H9 (cell line): ENCODE measurements at regions not wholly inside any gene's neighbourhood (a gene's known extent, or its start where the extent isn't known, plus 50 kb on each side); places are given as distances from the start of the nearest gene placed in this dataset.

Experiments used
- DNase-seq: peaks from one replicate; pipeline ENCODE4 v3.0.0-alpha.2; 2017
- H2AFZ ChIP-seq: one replicate; pipeline ENCODE4 v1.6.1; 2013; ENCODE audit warnings: mild to moderate bottlenecking, low read length, control low read depth, moderate library complexity
- H2AK5ac ChIP-seq: 2 replicates; pipeline ENCODE4 v1.6.1; 2013; ENCODE audit warnings: low read length, control low read depth, mixed read lengths; ENCODE audit not compliant: insufficient read length
- H2BK120ac ChIP-seq: one replicate; pipeline ENCODE4 v1.6.1; 2013; ENCODE audit warnings: low read depth, mild to moderate bottlenecking, low read length, control low read depth, inconsistent platforms; ENCODE audit not compliant: poor library complexity, severe bottlenecking
- H2BK12ac ChIP-seq: 2 replicates; pipeline ENCODE4 v1.6.1; 2013; ENCODE audit warnings: low read length, control low read depth, mixed read lengths, low read depth; ENCODE audit not compliant: insufficient read length
- H2BK15ac ChIP-seq: 2 replicates; pipeline ENCODE4 v1.6.1; 2013; ENCODE audit warnings: low read depth, low read length, control low read depth
- H2BK20ac ChIP-seq: one replicate; pipeline ENCODE4 v1.6.1; 2013; ENCODE audit warnings: low read depth, mild to moderate bottlenecking, low read length, control low read depth, inconsistent platforms; ENCODE audit not compliant: poor library complexity, severe bottlenecking
- H2BK5ac ChIP-seq: 2 replicates; pipeline ENCODE4 v1.6.1; 2013; ENCODE audit warnings: low read length, control low read depth, mixed read lengths; ENCODE audit not compliant: insufficient read length
- H3K14ac ChIP-seq: 2 replicates; pipeline ENCODE4 v1.6.1; 2013; ENCODE audit warnings: low read length, control low read depth; ENCODE audit not compliant: insufficient read depth
- H3K18ac ChIP-seq: 2 replicates; pipeline ENCODE4 v1.6.1; 2013; ENCODE audit warnings: low read depth, mild to moderate bottlenecking, mixed read lengths, low read length, control low read depth; ENCODE audit not compliant: insufficient read length
- H3K23ac ChIP-seq: 2 replicates; pipeline ENCODE4 v1.6.1; 2013; ENCODE audit warnings: low read length, control low read depth, mixed read lengths, low read depth; ENCODE audit not compliant: insufficient read length
- H3K23me2 ChIP-seq: 2 replicates; pipeline ENCODE4 v1.6.1; 2013; ENCODE audit warnings: low read depth, mild to moderate bottlenecking, mixed read lengths, low read length, control low read depth; ENCODE audit not compliant: insufficient read length, poor library complexity, severe bottlenecking
- H3K27ac ChIP-seq: 2 replicates; pipeline ENCODE4 v1.5.1; 2013; ENCODE audit warnings: low read length, control low read depth, mixed read lengths, low read depth; ENCODE audit not compliant: insufficient read length
- H3K27me3 ChIP-seq: 2 replicates; pipeline ENCODE4 v1.6.1; 2013; ENCODE audit warnings: low read length, control low read depth, inconsistent platforms; ENCODE audit not compliant: insufficient read depth
- H3K4ac ChIP-seq: 2 replicates; pipeline ENCODE4 v1.6.1; 2013; ENCODE audit warnings: low read depth, mild to moderate bottlenecking, control low read depth, inconsistent platforms, low read length, moderate library complexity
- H3K4me1 ChIP-seq: 2 replicates; pipeline ENCODE4 v1.6.1; 2013; ENCODE audit warnings: low read length, control low read depth, inconsistent platforms; ENCODE audit not compliant: insufficient read depth
- H3K4me2 ChIP-seq: 2 replicates; pipeline ENCODE4 v1.6.1; 2013; ENCODE audit warnings: low read length, control low read depth, mixed read lengths; ENCODE audit not compliant: insufficient read length, insufficient read depth
- H3K56ac ChIP-seq: 2 replicates; pipeline ENCODE4 v1.6.1; 2013; ENCODE audit warnings: low read depth, mild to moderate bottlenecking, mixed read lengths, low read length, control low read depth; ENCODE audit not compliant: insufficient read length
- H3K79me1 ChIP-seq: 2 replicates; pipeline ENCODE4 v1.6.1; 2013; ENCODE audit warnings: low read depth, mild to moderate bottlenecking, moderate library complexity, low read length, control low read depth, inconsistent platforms; ENCODE audit not compliant: insufficient read depth, poor library complexity, severe bottlenecking
- H3K79me2 ChIP-seq: 2 replicates; pipeline ENCODE4 v1.6.1; 2013; ENCODE audit warnings: low read length, control low read depth, inconsistent platforms; ENCODE audit not compliant: insufficient read depth
- H3K9ac ChIP-seq: 2 replicates; pipeline ENCODE4 v1.6.1; 2013; ENCODE audit warnings: low read length, control low read depth, mixed read lengths; ENCODE audit not compliant: insufficient read length; ENCODE audit errors: extremely low read depth
- H3K9me3 ChIP-seq: one replicate; pipeline ENCODE4 v1.6.1; 2013; ENCODE audit warnings: low read depth, low read length, inconsistent platforms; ENCODE audit not compliant: control insufficient read depth
- H3T11ph ChIP-seq: one replicate; pipeline ENCODE4 v1.6.1; 2013; ENCODE audit warnings: mild to moderate bottlenecking, low read length, control low read depth, inconsistent platforms
- H4K20me1 ChIP-seq: one replicate; pipeline ENCODE4 v1.6.1; 2013; ENCODE audit not compliant: control insufficient read depth, insufficient read length, insufficient read depth
- H4K5ac ChIP-seq: 2 replicates; pipeline ENCODE4 v1.6.1; 2013; ENCODE audit warnings: low read depth, mild to moderate bottlenecking, mixed read lengths, low read length, control low read depth; ENCODE audit not compliant: insufficient read length
- H4K8ac ChIP-seq: replicated peaks from 2 replicates; pipeline ENCODE4 v1.6.1; 2013; ENCODE audit warnings: low read length, control low read depth, mixed read lengths, low read depth; ENCODE audit not compliant: insufficient read length
- H4K91ac ChIP-seq: 2 replicates; pipeline ENCODE4 v1.6.1; 2013; ENCODE audit warnings: low read depth, mild to moderate bottlenecking, moderate library complexity, mixed read lengths, low read length, control low read depth; ENCODE audit not compliant: insufficient read length
- H3K27ac Mint-ChIP-seq, 3 experiments: 2 replicates in 2 of 3; 3 replicates in 1 of 3; pipeline ENCODE4 v1.8.0; 2020 to 2021; ENCODE audit warnings: mixed read lengths in 3 of 3, mild to moderate bottlenecking in 1 of 3, moderate library complexity in 1 of 3
- H3K27me3 Mint-ChIP-seq: 2 replicates; pipeline ENCODE4 v1.8.0; 2021; ENCODE audit warnings: low read depth, mild to moderate bottlenecking, moderate library complexity, mixed read lengths
- H3K36me3 Mint-ChIP-seq, 3 experiments: 2 replicates in 2 of 3; 3 replicates in 1 of 3; pipeline ENCODE4 v1.8.0; 2020 to 2021; ENCODE audit warnings: low read depth in 3 of 3, mixed read lengths in 3 of 3; ENCODE audit not compliant: insufficient read depth in 1 of 3
- H3K4me1 Mint-ChIP-seq, 2 experiments: 2 replicates each; pipeline ENCODE4 v1.8.0; 2020; ENCODE audit warnings: mixed read lengths in 2 of 2
- H3K4me3 Mint-ChIP-seq, 2 experiments: 2 replicates in 1 of 2; 3 replicates in 1 of 2; pipeline ENCODE4 v1.8.0; 2020 to 2021; ENCODE audit warnings: mild to moderate bottlenecking in 2 of 2, mixed read lengths in 2 of 2, moderate library complexity in 1 of 2
- H3K9me3 Mint-ChIP-seq, 2 experiments: 2 replicates in 1 of 2; 3 replicates in 1 of 2; pipeline ENCODE4 v1.8.0; 2020; ENCODE audit warnings: mild to moderate bottlenecking in 2 of 2, mixed read lengths in 2 of 2, moderate library complexity in 1 of 2
- WGBS: extraction: QIAGEN DNeasy Blood & Tissue Kit; methylation state at CpG from one replicate; pipeline ENCODE4 v1.1.7; 2013; ENCODE audit warnings: missing lambda C conversion rate, low lambda C conversion rate, mixed read lengths; ENCODE audit not compliant: insufficient read length; ENCODE audit errors: extremely low coverage; 5-methylcytosine and 5-hydroxymethylcytosine counted together
- TF ChIP-seq, protein P1 (sequence below): fragments of 200-600 bp; sonication (generic); conservative IDR thresholded peaks from 3 replicates; pipeline ENCODE4 v1.8.0; 2021; ENCODE audit warnings: antibody characterized with exemption, mild to moderate bottlenecking

DNA sequence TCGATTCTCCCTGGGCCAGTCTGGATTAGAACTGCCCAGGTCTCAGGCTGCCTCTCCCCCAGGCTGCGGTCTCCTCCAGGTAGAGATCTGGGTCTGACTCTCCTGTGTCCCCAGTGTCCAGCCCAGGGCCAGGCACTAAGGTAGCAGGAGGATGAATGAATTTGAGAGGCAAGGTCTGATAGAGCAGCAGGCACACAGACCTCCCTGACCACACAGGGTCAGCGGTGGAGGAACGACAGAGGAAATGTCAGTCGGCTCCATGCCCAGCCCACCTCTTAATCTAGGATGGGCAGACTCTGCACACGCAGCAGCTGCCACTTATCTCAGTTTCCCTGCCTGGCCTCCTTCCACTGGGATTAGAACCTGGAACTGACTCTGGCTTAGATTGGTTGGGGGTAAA is 272.7 kb upstream of the MVB12B start:
- H2BK15ac ChIP-seq: no peak overlapping the region
- no peak overlapping the region for H2BK20ac ChIP-seq
- H3K27me3 Mint-ChIP-seq: peaks cover 16% of the 10 kb centered on the region
- H3K18ac ChIP-seq: no peak overlapping the region
- H3K9me3 ChIP-seq: no peaks in the 10 kb centered on the region
- no peaks in the 10 kb centered on the region for H3K9me3 Mint-ChIP-seq
- TF ChIP-seq, protein P1, sequence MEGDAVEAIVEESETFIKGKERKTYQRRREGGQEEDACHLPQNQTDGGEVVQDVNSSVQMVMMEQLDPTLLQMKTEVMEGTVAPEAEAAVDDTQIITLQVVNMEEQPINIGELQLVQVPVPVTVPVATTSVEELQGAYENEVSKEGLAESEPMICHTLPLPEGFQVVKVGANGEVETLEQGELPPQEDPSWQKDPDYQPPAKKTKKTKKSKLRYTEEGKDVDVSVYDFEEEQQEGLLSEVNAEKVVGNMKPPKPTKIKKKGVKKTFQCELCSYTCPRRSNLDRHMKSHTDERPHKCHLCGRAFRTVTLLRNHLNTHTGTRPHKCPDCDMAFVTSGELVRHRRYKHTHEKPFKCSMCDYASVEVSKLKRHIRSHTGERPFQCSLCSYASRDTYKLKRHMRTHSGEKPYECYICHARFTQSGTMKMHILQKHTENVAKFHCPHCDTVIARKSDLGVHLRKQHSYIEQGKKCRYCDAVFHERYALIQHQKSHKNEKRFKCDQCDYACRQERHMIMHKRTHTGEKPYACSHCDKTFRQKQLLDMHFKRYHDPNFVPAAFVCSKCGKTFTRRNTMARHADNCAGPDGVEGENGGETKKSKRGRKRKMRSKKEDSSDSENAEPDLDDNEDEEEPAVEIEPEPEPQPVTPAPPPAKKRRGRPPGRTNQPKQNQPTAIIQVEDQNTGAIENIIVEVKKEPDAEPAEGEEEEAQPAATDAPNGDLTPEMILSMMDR: no peak
- no peaks in the 10 kb centered on the region for H3K27me3 ChIP-seq
- H4K8ac ChIP-seq: no peak overlapping the region
- no peak overlapping the region for H2AFZ ChIP-seq
- H2AK5ac ChIP-seq: no peak overlapping the region
- no peak overlapping the region for H4K91ac ChIP-seq
- no peaks in the 10 kb centered on the region for H3K4me1 ChIP-seq
- H3K4me3 Mint-ChIP-seq: no peak overlapping the region
- no peak overlapping the region for H2BK120ac ChIP-seq
- no peak overlapping the region for H3K23ac ChIP-seq
- H3K4ac ChIP-seq: no peak overlapping the region
- no peak overlapping the region for H3K56ac ChIP-seq
- H3K9ac ChIP-seq: no peak overlapping the region
- no peak overlapping the region for H2BK12ac ChIP-seq
- no peak overlapping the region for H3T11ph ChIP-seq
- H3K4me1 Mint-ChIP-seq: peaks cover 0 to 26% of the 10 kb centered on the region in 2 experiments; a peak in 2 of 4 replicates
- DNase-seq: no peak
- H3K27ac Mint-ChIP-seq: no peak overlapping the region
- no peak overlapping the region for H4K5ac ChIP-seq
- no peaks in the 10 kb centered on the region for H3K23me2 ChIP-seq
- no peak overlapping the region for H3K27ac ChIP-seq
- no peak overlapping the region for H2BK5ac ChIP-seq
- no peaks in the 10 kb centered on the region for H3K79me2 ChIP-seq
- H3K79me1 ChIP-seq: no peaks in the 10 kb centered on the region
- H3K4me2 ChIP-seq: no peak overlapping the region
- H3K36me3 Mint-ChIP-seq: no peaks in the 10 kb centered on the region
- no CpG with 5 or more reads among the region's 6 CpGs for WGBS
- H3K14ac ChIP-seq: no peak overlapping the region
- no peaks in the 10 kb centered on the region for H4K20me1 ChIP-seq
